GM20000 (cell line): ENCODE measurements at regions not wholly inside any gene's neighbourhood (a gene's known extent, or its start where the extent isn't known, plus 50 kb on each side); places are given as distances from the start of the nearest gene placed in this dataset.

ENCODE experiments used
- DNase-seq: peaks from one replicate; pipeline ENCODE4 v3.0.0; 2012; ENCODE audit warnings: low spot score
- TF ChIP-seq, protein P1 (sequence below): IDR thresholded peaks from 2 replicates; pipeline ENCODE4 v1.5.1; 2012; ENCODE audit warnings: mild to moderate bottlenecking, control low read depth; ENCODE audit errors: extremely low read depth, missing control alignments

DNA sequence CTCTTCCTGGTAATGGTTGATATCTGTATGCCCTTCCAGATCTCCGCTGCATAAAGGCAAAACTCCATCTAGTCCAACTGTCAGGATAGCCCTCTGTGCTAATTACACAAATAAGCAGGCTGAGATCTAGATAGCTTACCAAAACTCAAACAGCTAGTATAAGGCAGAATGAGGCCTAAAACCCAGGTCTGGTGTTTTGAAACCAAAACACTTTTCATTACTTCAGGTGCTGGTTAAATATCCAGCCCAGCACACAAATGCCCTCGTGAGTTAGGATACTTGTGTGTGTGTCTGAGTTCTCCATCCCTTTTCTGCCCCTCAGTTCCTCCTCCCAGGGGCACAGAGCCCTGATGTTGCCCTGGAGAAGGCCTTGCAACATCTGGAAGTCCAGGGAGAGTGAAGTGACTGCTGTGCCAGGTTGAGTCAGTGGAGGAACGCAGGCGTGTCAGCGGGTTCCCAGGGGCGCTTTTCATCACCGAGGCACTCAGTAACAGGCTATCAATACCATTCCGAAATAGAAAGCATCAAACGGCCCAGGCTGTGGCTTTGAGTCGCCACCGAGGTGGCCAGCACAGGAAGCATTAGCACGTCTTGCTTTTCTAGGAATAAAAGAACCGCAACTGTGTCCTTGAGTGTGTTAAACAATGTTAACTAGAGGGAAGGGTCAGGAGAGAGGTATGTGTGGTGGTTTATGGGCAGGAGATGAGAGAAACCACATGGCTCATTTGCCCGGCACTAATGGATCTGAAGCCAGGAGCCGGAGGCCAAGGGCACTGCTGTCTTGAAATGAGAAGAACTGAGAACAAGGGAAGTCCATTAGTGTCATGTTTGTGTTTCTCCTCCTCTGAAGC lies 90.7 kb upstream of the WLS start:
- no peak for DNase-seq
- TF ChIP-seq, protein P1, sequence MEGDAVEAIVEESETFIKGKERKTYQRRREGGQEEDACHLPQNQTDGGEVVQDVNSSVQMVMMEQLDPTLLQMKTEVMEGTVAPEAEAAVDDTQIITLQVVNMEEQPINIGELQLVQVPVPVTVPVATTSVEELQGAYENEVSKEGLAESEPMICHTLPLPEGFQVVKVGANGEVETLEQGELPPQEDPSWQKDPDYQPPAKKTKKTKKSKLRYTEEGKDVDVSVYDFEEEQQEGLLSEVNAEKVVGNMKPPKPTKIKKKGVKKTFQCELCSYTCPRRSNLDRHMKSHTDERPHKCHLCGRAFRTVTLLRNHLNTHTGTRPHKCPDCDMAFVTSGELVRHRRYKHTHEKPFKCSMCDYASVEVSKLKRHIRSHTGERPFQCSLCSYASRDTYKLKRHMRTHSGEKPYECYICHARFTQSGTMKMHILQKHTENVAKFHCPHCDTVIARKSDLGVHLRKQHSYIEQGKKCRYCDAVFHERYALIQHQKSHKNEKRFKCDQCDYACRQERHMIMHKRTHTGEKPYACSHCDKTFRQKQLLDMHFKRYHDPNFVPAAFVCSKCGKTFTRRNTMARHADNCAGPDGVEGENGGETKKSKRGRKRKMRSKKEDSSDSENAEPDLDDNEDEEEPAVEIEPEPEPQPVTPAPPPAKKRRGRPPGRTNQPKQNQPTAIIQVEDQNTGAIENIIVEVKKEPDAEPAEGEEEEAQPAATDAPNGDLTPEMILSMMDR: no peak

DNA sequence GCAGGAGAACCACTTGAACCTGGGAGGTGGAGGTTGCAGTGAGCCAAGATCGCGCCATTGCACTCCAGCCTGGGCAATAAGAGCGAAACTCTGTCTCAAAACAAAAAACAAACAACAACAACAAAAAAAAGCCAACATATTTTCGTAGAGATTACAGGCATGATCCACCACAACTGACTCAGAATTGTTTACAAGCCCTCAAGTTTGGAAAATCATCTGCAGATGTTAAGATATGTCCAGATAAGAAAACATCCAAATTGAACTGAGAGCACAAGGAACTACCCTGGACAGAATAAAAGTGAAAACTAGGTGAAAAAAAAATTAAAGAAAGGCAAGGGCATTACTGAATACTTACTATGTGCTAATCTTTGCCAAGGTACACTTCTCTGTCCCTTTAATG lies 89.8 kb upstream of the WLS start:
- DNase-seq: no peak
- TF ChIP-seq, protein P1: no peak

DNA sequence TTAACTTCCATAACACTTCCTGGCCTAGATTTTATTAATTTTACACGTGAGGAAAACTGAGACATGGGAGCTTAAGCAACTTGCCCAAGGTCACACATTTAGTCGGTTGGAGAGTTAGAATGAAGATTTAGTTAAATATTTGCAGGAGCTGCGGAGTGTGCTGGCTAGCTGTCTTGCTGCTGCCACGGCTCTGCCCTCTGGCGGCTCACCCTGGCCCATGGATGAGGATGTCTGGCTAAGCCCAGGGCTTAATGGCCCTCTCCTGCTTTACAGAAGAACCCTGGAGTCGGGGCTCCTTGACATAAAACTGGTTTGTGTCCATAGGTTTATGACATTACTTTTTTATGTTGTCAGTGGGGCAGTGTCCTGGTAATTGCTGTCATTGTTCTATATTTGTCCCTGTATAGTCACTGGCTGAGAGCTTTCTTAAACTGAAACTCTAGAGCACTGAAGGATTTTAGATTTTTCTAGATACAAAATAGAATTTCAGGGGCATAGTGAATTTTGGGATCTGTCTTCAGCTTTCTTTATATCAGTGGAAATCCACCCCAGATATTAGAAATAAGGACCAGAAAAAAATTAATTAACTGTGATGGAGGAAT lies 88.9 kb upstream of the WLS start:
- TF ChIP-seq, protein P1: peak; percentile 52
- DNase-seq: peak; percentile 16

DNA sequence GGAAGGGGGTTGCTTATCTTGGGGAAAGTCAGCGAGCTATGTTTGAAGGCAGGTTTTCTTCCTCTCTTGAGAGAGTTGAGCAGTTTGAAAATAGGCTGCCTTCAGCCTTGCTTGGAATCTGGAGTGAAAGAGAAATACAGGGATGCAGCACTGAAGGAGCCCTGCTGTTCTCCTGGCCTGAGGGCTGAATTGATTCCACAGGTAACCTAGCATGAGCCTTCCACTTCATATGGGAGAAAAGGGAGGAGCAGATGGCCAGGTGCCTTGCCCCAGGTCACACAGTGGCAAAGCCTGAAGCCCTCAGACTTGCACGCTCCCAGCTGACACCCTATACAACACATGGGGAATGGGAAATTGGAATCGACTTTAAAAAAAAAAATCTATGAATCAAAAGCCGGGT lies 88.0 kb upstream of the WLS start:
- DNase-seq: no peak
- TF ChIP-seq, protein P1: no peak

DNA sequence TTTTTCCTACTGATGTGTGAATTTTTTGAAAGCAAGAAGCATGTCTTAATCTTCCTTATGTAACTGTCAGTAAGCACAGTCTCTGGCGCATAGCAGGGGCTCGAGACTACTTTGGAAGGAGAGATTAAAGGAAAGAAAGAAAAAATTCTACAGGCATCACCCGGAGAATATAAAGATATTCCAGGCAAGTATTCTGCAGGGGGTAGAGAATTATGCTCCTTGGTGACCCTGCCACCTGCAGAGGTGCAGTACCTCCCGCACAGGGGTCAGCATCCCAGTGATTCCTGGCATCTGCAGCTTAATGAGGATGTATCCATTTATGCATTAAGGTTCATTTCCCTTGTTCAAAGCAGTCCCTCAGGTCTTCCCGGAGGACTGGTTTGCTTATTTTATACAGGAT lies 87.6 kb upstream of the WLS start:
- DNase-seq: no peak
- TF ChIP-seq, protein P1: no peak

DNA sequence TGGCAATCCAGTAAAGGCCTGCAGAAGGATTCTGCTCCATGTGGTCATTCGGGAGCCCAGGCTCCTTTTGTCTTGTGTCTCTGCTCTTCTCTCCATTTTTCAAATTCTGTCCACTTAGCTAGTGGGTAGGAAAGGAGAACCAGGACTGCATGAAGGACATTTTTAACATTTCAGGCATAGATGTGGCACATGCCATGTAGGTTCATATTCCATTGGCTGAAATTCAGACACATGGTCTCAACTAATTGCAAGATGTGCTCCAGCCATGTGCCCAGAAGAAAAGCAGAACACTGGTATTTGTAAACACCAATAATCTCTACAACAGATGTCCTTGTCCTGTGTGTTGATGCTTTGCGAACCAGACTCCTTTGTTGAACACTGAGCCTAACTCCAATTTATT lies 85.2 kb upstream of the WLS start:
- TF ChIP-seq, protein P1: no peak
- no peak for DNase-seq

DNA sequence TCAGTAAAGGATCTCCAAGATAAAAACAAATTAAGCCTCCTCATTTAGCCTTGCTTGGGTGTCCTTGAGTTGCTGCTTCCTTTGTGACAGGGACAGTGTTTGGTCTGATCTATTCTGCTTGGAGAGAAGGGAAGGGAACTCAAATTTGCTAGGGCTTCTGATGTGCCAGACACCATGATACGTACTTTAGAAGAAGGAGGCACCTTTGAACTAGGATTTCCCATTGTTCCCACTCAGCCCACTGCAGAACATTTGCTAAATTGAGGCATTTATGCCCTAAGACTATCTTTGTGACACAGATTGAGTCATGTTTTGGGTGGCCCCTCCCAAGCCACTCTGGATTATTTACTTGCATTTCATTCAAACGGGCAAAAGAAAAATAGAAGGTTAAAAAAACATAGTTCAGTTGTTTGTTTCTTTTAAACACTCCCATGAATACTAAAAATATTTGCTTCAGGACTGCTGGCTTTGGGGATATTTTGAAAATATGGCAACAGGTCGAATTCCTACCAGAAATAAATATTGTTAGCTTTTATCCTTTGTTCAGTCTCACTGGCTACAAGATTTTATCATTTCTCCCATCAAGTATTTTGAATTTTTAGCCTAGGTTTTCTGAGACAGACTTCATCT lies 81.9 kb upstream of the WLS start:
- TF ChIP-seq, protein P1: no peak
- DNase-seq: no peak
